LNCaP clone FGC (cell line): ENCODE measurements at regions not wholly inside any gene's neighbourhood (a gene's known extent, or its start where the extent isn't known, plus 50 kb on each side); places are given as distances from the start of the nearest gene placed in this dataset.

ENCODE experiments used
- DNase-seq: peaks from one replicate; pipeline ENCODE4 v3.0.0-alpha.2; 2011; ENCODE audit warnings: low read depth
- H3K4me3 ChIP-seq: 2 replicates; pipeline ENCODE4 v1.5.1; 2011; ENCODE audit warnings: mild to moderate bottlenecking, low read depth, low read length, control low read depth
- TF ChIP-seq, protein P1 (sequence below): IDR thresholded peaks from 2 replicates; pipeline ENCODE4 v1.5.1; 2012; ENCODE audit warnings: mild to moderate bottlenecking; ENCODE audit not compliant: control insufficient read depth, insufficient read depth; ENCODE audit errors: extremely low read depth

DNA sequence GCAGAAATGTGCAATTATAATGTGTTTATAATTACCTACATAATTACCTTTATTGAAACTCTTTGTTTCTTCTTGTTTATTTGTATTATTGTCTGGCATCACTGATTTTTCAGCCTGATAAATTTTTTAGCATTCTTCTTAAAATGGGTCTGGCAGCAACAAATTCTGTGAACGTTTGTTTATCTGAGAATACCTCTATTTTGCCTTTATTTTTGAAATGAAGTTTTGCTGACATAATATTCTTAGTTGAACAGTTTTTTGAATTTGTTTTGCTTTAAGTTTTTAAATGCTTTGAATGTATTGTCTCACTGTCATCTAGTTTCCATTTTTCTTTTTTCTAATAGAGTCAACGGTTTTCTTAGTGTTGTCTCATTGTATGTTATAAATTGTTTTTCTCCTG, 1152.0 kb upstream of the CDH2 start:
- H3K4me3 ChIP-seq: no peak overlapping the region
- no peak for DNase-seq
- TF ChIP-seq, protein P1, sequence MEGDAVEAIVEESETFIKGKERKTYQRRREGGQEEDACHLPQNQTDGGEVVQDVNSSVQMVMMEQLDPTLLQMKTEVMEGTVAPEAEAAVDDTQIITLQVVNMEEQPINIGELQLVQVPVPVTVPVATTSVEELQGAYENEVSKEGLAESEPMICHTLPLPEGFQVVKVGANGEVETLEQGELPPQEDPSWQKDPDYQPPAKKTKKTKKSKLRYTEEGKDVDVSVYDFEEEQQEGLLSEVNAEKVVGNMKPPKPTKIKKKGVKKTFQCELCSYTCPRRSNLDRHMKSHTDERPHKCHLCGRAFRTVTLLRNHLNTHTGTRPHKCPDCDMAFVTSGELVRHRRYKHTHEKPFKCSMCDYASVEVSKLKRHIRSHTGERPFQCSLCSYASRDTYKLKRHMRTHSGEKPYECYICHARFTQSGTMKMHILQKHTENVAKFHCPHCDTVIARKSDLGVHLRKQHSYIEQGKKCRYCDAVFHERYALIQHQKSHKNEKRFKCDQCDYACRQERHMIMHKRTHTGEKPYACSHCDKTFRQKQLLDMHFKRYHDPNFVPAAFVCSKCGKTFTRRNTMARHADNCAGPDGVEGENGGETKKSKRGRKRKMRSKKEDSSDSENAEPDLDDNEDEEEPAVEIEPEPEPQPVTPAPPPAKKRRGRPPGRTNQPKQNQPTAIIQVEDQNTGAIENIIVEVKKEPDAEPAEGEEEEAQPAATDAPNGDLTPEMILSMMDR: no peak

DNA sequence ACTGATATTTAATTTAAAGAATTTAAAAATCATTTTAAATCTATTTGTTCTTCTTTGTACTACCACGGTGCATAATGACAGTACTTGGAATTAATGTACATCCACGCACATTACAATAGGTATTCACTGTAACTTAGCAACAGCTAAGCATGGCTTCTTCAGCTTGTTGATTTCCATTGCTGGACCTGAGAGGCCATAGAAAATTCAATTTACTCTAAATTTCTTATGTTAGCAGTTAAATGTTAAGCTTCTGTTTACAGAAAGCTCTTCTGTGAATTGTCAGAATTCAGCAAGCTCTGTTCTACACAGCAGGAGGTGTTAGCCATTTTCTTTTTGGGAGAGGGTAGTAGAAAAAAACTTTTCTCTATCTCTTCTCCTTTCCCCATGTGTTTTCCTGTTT, 1149.3 kb upstream of the CDH2 start:
- DNase-seq: no peak
- no peak overlapping the region for H3K4me3 ChIP-seq
- TF ChIP-seq, protein P1: no peak

DNA sequence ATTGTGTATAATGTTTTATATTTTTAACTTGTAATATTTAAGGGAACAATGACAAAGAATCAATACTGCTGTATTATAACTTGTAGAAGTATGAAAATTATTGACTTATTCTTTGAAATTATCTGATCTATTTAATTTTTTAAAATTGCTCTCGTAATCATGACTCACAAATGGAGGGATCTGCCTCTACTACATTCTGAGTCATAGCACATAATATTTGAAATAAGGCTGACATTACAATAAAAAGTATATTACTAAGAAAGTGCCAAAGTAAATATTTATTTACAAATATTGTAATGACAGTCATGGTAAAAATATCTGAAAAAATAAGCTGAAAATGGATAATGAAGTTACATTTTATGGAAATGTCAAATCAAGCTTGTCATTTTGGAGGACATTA, 1144.6 kb upstream of the CDH2 start:
- H3K4me3 ChIP-seq: no peak overlapping the region
- TF ChIP-seq, protein P1: no peak
- DNase-seq: no peak

DNA sequence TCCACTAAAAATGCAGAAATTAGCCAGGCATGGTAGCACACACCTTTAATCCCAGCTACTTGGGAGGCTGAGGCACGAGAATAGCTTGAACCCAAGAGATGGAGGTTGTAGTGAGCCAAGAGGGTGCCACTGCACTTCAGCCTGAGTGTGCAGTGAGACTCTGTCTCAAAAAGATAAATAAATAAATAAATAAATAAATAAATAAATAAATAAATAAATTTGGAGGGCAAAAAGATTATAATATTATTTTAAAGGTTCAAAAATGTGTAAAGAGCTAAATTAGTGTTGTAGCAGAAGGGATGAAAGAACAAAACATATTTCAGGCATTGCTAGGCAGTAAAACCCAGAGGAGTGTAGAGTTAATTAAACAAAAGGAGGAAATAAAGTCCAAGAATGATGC, 1136.4 kb upstream of the CDH2 start:
- H3K4me3 ChIP-seq: no peak overlapping the region
- DNase-seq: no peak
- TF ChIP-seq, protein P1: no peak

DNA sequence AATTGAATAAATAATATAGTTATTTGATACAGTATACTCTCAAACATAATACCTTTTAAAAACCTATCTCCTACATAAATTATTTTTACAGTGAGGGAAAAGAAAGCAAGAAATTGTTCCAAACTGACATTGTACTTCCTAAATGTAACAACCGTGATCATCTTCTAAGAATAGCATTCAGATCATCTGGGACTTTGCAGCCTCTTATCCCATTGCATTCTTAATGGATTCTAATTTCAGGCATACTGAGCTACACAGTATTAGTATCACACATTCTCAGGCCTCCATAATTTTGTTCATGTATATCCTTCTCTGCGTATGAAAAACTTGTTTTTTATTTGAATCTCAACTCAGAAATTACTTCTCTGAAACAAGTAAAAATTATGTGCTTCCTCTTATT, 1134.7 kb upstream of the CDH2 start:
- TF ChIP-seq, protein P1: no peak
- H3K4me3 ChIP-seq: no peak overlapping the region
- DNase-seq: no peak

DNA sequence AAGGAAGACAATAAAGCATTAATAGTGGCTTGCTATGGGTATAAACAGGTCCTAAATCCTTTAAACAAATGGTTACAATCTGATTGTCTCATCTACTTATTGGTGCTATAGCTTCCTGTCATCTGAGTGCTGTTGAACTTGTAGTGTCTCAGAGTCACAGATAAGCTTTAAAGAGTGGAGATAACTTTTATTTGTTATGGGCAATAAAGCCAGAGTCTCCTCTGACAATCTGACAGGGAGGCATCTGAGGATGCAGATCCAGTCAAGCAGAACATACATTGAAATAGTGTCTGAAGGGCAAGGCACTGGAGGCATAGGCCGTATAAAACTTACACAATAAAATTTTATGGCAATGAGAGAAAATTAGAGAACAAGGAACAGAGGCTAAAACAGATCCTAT, 1132.4 kb upstream of the CDH2 start:
- TF ChIP-seq, protein P1: no peak
- no peak overlapping the region for H3K4me3 ChIP-seq
- DNase-seq: peak; percentile 79

DNA sequence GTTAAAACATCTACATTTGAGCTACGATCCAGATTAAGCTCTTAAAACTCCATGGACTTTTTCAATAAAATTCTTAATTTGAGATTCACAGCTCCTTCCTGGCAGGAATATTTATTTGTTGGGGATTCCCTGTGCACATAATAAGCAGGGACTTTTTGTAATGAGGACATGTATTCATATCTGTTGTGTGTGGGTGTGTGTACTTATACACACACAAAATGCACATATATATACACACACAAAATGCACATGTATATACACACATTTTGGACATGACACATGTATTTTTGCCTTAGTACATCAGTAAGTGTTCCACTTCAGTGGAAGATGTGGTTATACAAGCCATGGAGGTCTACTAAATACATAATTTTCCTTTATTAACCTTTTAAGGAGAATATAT, 1131.1 kb upstream of the CDH2 start:
- peak; percentile 39 for DNase-seq
- TF ChIP-seq, protein P1: no peak
- no peak overlapping the region for H3K4me3 ChIP-seq
